Calu3 (cell line): ENCODE measurements at regions not wholly inside any gene's neighbourhood (a gene's known extent, or its start where the extent isn't known, plus 50 kb on each side); places are given as distances from the start of the nearest gene placed in this dataset.

Experiments used
- BruUV-seq: library from RNA; stranded (reverse); fragments of 400-500 nt; replicated peaks from 2 replicates; lab custom pipeline; 2021; lab: Mats Ljungman, UMichigan
- CTCF ChIA-PET: fragments of 300-600 bp; sonication (Branson Sonifier 250); formaldehyde crosslinking; loops from one replicate; lab custom pipeline; 2022; ENCODE audit warnings: antibody characterized with exemption; lab: Charles Lee
- DNase-seq: peaks from one replicate; pipeline ENCODE4 v3.0.0; 2022
- H3K27ac Mint-ChIP-seq: one replicate; pipeline ENCODE4 v1.8.0; 2022; ENCODE audit warnings: mixed read lengths; ENCODE audit not compliant: unreplicated experiment
- H3K27me3 Mint-ChIP-seq: one replicate; pipeline ENCODE4 v1.8.0; 2022; ENCODE audit warnings: mixed read lengths; ENCODE audit not compliant: unreplicated experiment
- H3K36me3 Mint-ChIP-seq: one replicate; pipeline ENCODE4 v1.8.0; 2022; ENCODE audit warnings: mild to moderate bottlenecking, moderate library complexity, mixed read lengths; ENCODE audit not compliant: insufficient read depth, unreplicated experiment
- H3K4me1 Mint-ChIP-seq: one replicate; pipeline ENCODE4 v1.8.0; 2022; ENCODE audit warnings: mild to moderate bottlenecking, low read depth, mixed read lengths; ENCODE audit not compliant: unreplicated experiment
- H3K4me3 Mint-ChIP-seq: one replicate; pipeline ENCODE4 v1.8.0; 2022; ENCODE audit warnings: mild to moderate bottlenecking, low read depth, moderate library complexity, mixed read lengths; ENCODE audit not compliant: unreplicated experiment
- H3K9me3 Mint-ChIP-seq: one replicate; pipeline ENCODE4 v1.8.0; 2022; ENCODE audit warnings: low read depth, mixed read lengths; ENCODE audit not compliant: unreplicated experiment
- intact Hi-C: fragments of 100-400 bp; cut with micrococcal nuclease; formaldehyde crosslinking; loops from one replicate; pipeline ENCODE4 v1.10.0; 2022; ENCODE audit not compliant: unreplicated experiment
- TF ChIP-seq, protein P1 (sequence below): fragments of 200-600 bp; IDR thresholded peaks from one replicate; pipeline ENCODE4 v1.8.0; 2022; ENCODE audit warnings: antibody characterized with exemption; ENCODE audit not compliant: unreplicated experiment

DNA sequence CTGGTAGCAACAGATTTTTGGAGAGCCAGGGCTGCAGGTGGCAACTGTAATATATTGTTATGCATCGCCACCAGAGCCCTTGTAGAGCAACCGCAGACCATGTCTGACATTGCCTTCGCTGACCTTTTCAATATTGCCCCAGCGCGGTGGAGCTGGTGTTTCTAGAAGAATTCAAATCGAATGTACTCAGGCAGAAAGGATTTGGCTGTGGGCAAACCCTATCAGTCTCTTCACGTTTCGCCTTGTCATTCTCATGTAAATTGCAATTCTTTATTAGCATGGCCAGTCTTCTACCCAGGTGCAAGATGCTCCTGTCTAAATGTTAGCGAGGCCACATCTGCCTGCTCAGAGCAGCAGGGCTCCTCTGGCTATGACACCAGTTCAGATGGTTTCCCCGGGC, 490.2 kb upstream of the AUTS2 start:
- no peaks in the 10 kb centered on the region for H3K4me1 Mint-ChIP-seq
- intact Hi-C loops = no loop called here
- no peak for DNase-seq
- no peaks in the 10 kb centered on the region for H3K36me3 Mint-ChIP-seq
- H3K27me3 Mint-ChIP-seq = no peaks in the 10 kb centered on the region
- peaks cover 12% of the 10 kb centered on the region for H3K9me3 Mint-ChIP-seq
- BruUV-seq = no TSS peak
- TF ChIP-seq, protein P1, sequence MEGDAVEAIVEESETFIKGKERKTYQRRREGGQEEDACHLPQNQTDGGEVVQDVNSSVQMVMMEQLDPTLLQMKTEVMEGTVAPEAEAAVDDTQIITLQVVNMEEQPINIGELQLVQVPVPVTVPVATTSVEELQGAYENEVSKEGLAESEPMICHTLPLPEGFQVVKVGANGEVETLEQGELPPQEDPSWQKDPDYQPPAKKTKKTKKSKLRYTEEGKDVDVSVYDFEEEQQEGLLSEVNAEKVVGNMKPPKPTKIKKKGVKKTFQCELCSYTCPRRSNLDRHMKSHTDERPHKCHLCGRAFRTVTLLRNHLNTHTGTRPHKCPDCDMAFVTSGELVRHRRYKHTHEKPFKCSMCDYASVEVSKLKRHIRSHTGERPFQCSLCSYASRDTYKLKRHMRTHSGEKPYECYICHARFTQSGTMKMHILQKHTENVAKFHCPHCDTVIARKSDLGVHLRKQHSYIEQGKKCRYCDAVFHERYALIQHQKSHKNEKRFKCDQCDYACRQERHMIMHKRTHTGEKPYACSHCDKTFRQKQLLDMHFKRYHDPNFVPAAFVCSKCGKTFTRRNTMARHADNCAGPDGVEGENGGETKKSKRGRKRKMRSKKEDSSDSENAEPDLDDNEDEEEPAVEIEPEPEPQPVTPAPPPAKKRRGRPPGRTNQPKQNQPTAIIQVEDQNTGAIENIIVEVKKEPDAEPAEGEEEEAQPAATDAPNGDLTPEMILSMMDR = no peak
- H3K4me3 Mint-ChIP-seq = no peak overlapping the region
- CTCF ChIA-PET = no interaction called here
- no peak overlapping the region for H3K27ac Mint-ChIP-seq

DNA sequence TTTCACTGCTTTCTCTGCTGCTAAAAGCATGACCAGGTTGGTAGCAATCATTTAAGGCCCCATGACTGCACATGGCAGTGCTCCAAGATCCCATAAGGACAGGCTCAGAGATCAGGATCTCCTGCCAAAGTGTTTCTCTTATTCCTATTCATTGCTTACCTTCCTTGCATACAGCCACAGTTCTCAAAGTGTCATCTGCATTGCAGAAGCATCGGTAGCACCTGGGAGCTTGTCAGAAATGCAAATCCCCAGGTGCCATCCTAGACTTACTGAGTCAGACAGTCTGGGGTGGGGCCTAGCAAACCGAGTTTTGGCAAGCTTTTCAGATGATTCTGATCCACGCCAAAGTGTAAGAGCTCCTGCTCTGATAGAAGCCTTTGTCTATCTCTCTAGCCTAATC, 489.0 kb upstream of the AUTS2 start:
- Mint-ChIP-seq H3K4me3 (no peak overlapping the region), H3K27me3 (no peaks in the 10 kb centered on the region), H3K27ac (no peak overlapping the region), H3K4me1 (no peaks in the 10 kb centered on the region), H3K36me3 (no peaks in the 10 kb centered on the region), H3K9me3 (peaks cover 12% of the 10 kb centered on the region)
- intact Hi-C loops = no loop called here
- CTCF ChIA-PET = no interaction called here
- BruUV-seq = no TSS peak
- no peak for DNase-seq
- TF ChIP-seq, protein P1 = no peak

DNA sequence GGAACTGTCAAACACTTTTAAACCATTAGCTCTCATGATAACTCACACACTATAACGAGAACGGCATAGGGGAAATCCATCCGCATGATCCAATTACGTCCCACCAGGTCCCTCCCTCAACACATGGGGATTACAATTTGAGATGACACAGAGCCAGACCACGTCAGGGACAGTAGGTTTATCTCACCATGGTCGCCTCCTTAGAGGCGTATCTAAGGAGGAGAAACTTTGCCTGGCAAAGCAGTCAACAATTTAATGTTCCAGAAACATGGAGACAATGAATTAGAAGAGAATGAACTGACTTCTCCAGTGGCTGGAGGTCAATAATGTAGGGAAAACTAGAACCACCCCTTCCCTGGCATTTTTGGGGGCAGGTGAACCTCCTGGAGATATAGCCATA, 488.4 kb upstream of the AUTS2 start:
- Mint-ChIP-seq H3K9me3 (peaks cover 12% of the 10 kb centered on the region), H3K36me3 (no peaks in the 10 kb centered on the region)
- CTCF ChIA-PET = no interaction called here

DNA sequence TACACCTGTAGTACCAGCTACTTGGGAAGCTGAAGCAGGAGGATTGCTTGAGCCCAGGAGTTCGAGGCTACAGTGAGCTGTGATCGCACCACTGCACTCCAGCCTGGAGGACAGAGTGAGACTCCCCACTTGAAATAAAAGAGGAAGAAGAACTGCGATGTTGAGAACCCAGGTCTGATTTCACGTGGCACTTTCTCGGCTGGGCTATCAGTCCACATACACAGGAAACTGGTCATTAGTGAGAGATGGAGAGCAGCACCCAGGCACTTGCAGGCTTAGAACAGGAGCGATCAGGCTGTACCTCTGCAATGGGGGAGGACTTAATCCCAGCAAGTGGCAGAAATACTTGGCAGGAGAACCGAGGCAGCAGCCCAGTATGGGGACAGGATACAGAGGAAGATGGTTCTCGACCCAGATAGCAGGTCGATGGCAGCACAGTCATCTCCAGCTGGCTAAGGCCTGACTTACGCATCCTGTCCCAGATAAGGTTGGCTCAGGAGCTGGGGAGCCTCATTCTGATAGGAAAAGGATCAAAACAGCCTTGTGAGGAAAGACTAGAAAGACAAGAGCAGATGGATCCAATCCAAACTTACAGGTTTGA, 487.7 kb upstream of the AUTS2 start:
- no TSS peak for BruUV-seq

More for the DNA sequence above, 488.4 kb upstream of the AUTS2 start:
- H3K27me3 Mint-ChIP-seq = no peaks in the 10 kb centered on the region
- no peaks in the 10 kb centered on the region for H3K4me1 Mint-ChIP-seq
- H3K4me3 Mint-ChIP-seq = no peak overlapping the region
- no peak overlapping the region for H3K27ac Mint-ChIP-seq
- intact Hi-C loops = no loop called here
- TF ChIP-seq, protein P1 = no peak
- DNase-seq = no peak
- no TSS peak for BruUV-seq

More for the DNA sequence above, 487.7 kb upstream of the AUTS2 start:
- no peaks in the 10 kb centered on the region for H3K36me3 Mint-ChIP-seq
- CTCF ChIA-PET = no interaction called here
- H3K4me1 Mint-ChIP-seq = no peaks in the 10 kb centered on the region
- H3K27me3 Mint-ChIP-seq = no peaks in the 10 kb centered on the region
- no peak for DNase-seq
- H3K4me3 Mint-ChIP-seq = no peak overlapping the region
- TF ChIP-seq, protein P1 = no peak
- intact Hi-C loops = no loop called here
- peaks cover 12% of the 10 kb centered on the region for H3K9me3 Mint-ChIP-seq
- no peak overlapping the region for H3K27ac Mint-ChIP-seq
